HG03342 (cell line): ENCODE measurements at regions not wholly inside any gene's neighbourhood (a gene's known extent, or its start where the extent isn't known, plus 50 kb on each side); places are given as distances from the start of the nearest gene placed in this dataset.

Experiments used
- ATAC-seq: cut with Tn5 transposase; IDR thresholded peaks from one replicate; pipeline ENCODE4 v1.9.1; 2021; ENCODE audit warnings: mild to moderate bottlenecking, moderate library complexity; ENCODE audit not compliant: unreplicated experiment

DNA sequence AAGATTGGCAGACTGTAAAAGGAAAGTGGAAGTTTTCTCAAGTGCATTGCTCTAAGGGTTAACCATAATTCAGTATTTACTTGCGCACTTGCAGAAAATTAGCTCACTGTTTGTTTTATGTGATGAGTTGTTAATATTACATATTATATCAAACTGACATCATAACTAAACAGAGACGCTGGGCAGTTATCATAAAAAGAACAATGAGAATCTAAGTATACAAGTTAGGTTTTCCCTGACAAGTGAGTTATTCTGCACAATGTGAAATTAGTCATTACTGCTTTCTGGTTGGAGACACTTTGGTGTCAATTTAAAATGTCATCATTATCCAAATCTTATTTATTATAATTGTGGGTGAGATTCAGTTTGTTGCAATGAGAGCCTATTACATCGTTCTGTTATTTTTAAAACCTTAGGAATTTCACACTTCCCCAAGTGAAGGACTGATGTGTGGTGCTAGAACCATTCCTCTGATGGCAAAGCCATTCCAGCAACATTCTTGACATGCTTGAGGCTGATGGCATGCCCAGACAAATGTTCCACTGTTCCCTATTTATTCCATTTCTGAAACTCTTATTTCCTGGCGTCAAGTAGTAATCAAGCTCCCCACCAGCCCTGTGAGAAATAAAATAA lies 90.1 kb upstream of the FLRT2 start:
- no peak for ATAC-seq

GRCh38 chr14:85441909-85442643 lies 87.9 kb upstream of the FLRT2 start:
- ATAC-seq, result no peak

DNA sequence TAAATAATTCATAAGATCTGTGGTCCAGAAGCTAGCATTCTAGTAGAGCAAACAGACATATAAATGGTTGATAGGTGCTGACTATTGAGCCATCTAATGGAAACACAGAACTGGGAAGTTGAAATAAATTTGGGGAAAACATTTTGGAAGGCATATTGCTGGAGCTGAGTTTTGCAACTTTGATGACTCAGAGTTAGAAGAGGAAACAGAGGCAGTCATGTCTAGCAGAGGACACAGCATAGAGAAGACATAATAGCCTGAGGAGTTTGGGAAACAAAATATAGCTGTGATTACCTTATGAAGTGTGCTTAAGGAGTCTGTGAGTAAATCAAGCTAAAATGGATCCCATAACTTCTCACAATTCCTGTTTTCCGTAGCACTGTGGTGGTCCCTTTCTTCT lies 86.9 kb upstream of the FLRT2 start:
- no peak for ATAC-seq

- ATAC-seq, result no peak
Measured at GRCh38 chr14:85444635-85445034, 85.3 kb upstream of the FLRT2 start.

- no peak for ATAC-seq
Measured at GRCh38 chr14:85445151-85445795, 84.7 kb upstream of the FLRT2 start.

DNA sequence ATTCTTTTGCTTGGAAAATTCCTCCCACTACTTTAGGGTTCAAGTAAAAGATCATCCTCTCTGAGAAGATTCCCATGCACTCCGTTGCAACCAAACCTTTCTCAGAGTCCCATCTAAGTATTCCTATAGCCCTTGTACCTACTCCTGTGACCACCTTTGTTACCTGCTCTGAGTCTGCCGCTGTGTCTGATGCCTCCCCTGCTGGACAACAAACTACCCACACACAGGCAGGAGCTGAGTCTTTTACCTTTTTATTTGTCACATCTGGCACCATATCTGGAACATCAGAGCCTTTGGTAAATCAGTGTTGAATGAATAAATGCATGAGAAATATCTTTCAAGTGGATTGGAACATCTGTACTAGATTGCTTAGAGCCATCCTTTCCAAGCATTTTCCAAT lies 82.1 kb upstream of the FLRT2 start:
- ATAC-seq, result no peak

GRCh38 chr14:85451421-85451820 lies 78.5 kb upstream of the FLRT2 start:
- ATAC-seq, result no peak

- no peak for ATAC-seq
Measured at GRCh38 chr14:85453401-85454225, 76.3 kb upstream of the FLRT2 start.

DNA sequence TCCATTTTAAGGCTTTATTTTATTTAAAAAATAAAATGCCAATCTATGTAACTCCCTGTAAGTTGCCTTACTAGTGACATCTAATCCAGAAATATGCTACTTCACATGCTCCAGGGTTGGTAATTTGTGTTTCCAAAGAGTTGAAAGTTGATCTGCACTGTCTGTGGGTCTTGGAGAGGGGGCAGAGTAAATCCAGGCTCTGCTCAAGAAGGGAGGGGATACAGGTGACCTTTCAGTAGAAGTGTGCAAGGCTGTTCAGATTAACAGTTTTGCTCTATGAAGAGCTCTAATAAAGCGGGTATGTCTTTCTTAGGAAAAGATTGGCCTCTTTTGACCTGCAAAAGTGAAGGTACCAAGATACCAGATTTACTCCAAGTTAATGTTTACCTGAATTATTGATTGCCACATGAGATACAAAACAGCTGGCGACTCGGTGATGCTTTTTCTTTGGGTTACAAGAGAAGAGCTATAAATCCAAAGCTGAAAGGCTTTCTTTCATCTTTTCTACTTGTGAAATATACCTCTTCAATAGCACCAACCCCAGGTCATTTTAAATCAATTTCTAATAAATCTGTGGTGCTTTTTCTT lies 75.6 kb upstream of the FLRT2 start:
- ATAC-seq, result no peak

- no peak for ATAC-seq
Measured at GRCh38 chr14:85459361-85460000, 70.5 kb upstream of the FLRT2 start.

- no peak for ATAC-seq
Measured at GRCh38 chr14:85461432-85462133, 68.4 kb upstream of the FLRT2 start.

GRCh38 chr14:85463512-85463911 lies 66.4 kb upstream of the FLRT2 start:
- no peak for ATAC-seq

- no peak for ATAC-seq
Measured at GRCh38 chr14:85464135-85464895, 65.6 kb upstream of the FLRT2 start.

DNA sequence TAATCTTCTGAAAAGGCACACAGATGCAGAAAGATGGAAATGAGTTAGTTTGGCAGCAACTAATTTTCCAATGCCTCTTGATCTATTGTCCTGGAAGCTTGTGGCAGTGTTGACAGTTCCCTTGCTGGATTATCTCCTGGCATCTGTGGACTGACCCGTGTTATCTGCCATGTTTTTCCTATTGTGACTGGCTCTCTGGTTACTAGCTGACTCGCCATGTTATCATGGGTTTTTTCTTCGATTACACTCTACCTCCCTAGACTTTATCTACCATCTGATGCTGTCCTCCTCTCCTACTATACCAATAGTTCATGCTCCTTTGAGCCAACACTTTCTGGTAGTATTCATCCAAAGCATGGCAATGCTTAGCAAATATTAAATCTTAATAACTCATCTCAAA lies 63.3 kb upstream of the FLRT2 start:
- no peak for ATAC-seq

GRCh38 chr14:85468816-85469215 lies 61.1 kb upstream of the FLRT2 start:
- ATAC-seq, result no peak

DNA sequence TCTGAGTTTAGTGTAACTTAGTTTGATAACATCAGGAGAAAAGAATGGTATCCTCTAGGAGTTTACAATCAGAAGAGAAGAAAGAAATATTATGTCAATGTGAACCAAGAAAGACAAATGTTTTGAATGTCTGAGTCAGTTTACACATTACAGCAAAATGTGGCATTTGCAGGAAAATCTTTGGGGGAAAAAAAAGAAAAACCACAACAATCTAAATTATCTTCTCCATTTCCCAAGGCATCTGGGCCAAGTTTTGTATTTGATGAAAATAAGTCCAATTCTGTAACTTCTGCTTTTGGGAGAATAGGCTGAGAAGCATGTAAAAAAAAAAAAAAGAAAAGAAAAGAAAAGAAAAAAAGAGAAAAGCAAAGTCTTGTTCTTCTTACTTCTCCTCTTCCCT lies 58.8 kb upstream of the FLRT2 start:
- ATAC-seq, result no peak

DNA sequence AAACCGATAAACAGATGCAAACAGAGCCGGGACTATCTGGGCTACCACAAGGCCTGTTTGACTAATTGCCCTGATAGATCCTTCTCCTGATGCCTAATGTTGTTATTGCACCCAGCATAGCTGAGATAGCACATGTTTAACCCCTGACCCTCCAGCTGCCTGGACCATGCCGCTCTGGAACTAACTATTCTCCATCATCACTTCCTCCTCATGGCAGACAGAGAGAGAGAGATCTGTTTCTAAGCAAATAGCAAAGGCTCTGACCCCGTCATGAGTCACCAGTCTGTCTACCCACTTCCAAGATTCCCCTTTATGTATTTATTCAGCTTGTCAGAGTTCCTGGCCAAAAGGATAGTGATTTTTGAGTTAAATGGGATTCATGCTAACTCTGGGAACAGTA lies 58.2 kb upstream of the FLRT2 start:
- ATAC-seq, result no peak

- no peak for ATAC-seq
Measured at GRCh38 chr14:85474431-85474830, 55.5 kb upstream of the FLRT2 start.

DNA sequence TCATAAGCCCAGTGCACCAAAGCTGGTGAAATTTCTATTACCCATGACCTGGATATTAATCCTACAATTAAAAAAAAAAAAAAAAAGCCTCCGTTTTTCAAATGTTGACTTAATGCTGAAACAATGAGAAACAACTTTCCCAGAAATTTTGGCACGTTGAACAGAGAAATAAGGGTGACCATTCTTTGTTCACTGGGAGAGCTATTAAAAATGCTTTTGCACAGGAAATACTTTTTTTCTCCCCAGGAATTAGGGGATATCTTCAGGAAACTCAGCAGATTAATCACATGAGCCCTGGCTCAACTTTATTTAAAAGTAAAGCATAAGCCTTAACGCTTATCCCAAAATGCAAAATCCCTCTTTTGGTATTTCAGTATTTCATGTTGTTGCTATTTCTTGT lies 54.8 kb upstream of the FLRT2 start:
- no peak for ATAC-seq
